ENCODE measurements at regions not wholly inside any gene's neighbourhood (a gene's known extent, or its start where the extent isn't known, plus 50 kb on each side); places are given as distances from the start of the nearest gene placed in this dataset.
"Not testable (repeated sequence)": the region's sequence is repeated elsewhere in the genome, so short reads cannot be mapped to it uniquely, and the experiment has no call there.

DNA sequence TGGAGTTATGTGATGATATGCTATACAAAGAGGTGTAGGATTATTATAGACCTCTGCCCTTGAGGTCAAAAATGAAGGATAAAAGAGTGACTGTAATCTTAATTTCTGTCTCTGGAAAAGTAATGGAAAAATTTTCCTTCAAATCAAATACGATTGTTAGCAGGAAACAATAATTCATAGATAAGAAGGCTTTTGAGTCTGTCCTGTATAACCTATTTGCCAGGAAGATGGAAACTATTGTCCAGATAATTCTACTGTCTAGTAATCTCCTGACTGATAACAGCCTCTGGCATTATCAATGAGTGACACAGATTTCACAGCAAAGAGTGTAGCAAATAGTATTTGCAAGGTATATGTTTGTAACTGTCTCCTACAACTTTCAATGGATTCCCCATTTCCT, 307.8 kb downstream of the MTX2 start:
- DNase-seq (ENCODE audit: low spot score): no peak
- no peak for ATAC-seq (ENCODE audit: low read depth)
- H3K36me3 ChIP-seq (ENCODE audit: low read depth): no peaks in the 10 kb centered on the region
- H3K9me3 ChIP-seq (ENCODE audit: severe bottlenecking): no peaks in the 10 kb centered on the region
- H3K27me3 ChIP-seq (ENCODE audit: insufficient read depth, poor library complexity, severe bottlenecking): no peaks in the 10 kb centered on the region
- no peak overlapping the region for H3K4me3 ChIP-seq (ENCODE audit: severe bottlenecking)
- H3K27ac ChIP-seq (ENCODE audit: poor library complexity, severe bottlenecking): no peak overlapping the region
- TF ChIP-seq, protein P1, sequence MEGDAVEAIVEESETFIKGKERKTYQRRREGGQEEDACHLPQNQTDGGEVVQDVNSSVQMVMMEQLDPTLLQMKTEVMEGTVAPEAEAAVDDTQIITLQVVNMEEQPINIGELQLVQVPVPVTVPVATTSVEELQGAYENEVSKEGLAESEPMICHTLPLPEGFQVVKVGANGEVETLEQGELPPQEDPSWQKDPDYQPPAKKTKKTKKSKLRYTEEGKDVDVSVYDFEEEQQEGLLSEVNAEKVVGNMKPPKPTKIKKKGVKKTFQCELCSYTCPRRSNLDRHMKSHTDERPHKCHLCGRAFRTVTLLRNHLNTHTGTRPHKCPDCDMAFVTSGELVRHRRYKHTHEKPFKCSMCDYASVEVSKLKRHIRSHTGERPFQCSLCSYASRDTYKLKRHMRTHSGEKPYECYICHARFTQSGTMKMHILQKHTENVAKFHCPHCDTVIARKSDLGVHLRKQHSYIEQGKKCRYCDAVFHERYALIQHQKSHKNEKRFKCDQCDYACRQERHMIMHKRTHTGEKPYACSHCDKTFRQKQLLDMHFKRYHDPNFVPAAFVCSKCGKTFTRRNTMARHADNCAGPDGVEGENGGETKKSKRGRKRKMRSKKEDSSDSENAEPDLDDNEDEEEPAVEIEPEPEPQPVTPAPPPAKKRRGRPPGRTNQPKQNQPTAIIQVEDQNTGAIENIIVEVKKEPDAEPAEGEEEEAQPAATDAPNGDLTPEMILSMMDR (IDR thresholded peaks at IDR 0.05; ENCODE audit: poor library complexity, severe bottlenecking): no peak
- no peaks in the 10 kb centered on the region for H3K4me1 ChIP-seq (ENCODE audit: insufficient read depth, poor library complexity, severe bottlenecking)

DNA sequence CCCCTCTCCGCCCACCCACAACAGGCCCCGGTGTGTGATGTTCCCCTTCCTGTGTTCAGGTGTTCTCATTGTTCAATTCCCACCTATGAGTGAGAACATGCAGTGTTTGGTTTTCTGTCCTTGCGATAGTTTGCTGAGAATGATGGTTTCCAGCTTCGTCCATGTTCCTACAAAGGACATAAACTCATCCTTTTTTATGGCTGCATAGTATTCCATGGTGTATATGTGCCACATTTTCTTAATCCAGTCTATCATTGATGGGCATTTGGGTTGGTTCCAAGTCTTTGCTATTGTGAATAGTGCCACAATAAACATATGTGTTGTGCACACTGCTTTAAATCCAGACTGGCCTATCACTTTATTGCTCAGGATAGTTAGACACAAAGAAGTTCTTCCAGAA, 309.1 kb downstream of the MTX2 start:
- not testable (repeated sequence) for H3K27ac ChIP-seq (ENCODE audit: poor library complexity, severe bottlenecking); H3K36me3 ChIP-seq (ENCODE audit: low read depth); H3K4me1 ChIP-seq (ENCODE audit: insufficient read depth, poor library complexity, severe bottlenecking); H3K4me3 ChIP-seq (ENCODE audit: severe bottlenecking); H3K27me3 ChIP-seq (ENCODE audit: insufficient read depth, poor library complexity, severe bottlenecking); ATAC-seq (ENCODE audit: low read depth); H3K9me3 ChIP-seq (ENCODE audit: severe bottlenecking); DNase-seq (ENCODE audit: low spot score)

DNA sequence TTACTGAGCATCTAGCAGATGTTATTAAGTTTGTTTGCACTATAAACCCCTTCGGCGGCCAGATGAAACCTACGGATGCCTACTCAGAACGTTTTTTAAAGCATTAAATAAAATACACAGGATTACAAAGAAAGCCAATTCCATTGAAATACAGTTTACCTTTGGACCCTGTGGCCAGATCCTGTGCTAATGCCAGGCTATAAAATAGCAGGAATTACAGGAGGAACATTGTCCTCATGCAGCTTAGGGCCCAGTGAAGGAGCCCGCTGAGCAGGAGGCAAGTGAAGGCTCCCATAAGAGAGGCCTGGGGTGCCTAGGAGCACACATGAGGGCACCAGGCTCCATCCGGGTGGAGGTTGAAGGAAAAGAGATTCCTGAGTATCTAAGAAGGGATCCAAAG, 310.4 kb downstream of the MTX2 start:
- DNase-seq (ENCODE audit: low spot score) (no peak), ATAC-seq (ENCODE audit: low read depth) (no peak)
- H3K4me1 ChIP-seq (ENCODE audit: insufficient read depth, poor library complexity, severe bottlenecking): peaks cover 23% of the 10 kb centered on the region
- no peaks in the 10 kb centered on the region for H3K9me3 ChIP-seq (ENCODE audit: severe bottlenecking)
- TF ChIP-seq, protein P1 (IDR thresholded peaks at IDR 0.05; ENCODE audit: poor library complexity, severe bottlenecking): no peak
- no peaks in the 10 kb centered on the region for H3K27me3 ChIP-seq (ENCODE audit: insufficient read depth, poor library complexity, severe bottlenecking)
- no peak overlapping the region for H3K4me3 ChIP-seq (ENCODE audit: severe bottlenecking)
- no peak overlapping the region for H3K27ac ChIP-seq (ENCODE audit: poor library complexity, severe bottlenecking)
- H3K36me3 ChIP-seq (ENCODE audit: low read depth): no peaks in the 10 kb centered on the region

DNA sequence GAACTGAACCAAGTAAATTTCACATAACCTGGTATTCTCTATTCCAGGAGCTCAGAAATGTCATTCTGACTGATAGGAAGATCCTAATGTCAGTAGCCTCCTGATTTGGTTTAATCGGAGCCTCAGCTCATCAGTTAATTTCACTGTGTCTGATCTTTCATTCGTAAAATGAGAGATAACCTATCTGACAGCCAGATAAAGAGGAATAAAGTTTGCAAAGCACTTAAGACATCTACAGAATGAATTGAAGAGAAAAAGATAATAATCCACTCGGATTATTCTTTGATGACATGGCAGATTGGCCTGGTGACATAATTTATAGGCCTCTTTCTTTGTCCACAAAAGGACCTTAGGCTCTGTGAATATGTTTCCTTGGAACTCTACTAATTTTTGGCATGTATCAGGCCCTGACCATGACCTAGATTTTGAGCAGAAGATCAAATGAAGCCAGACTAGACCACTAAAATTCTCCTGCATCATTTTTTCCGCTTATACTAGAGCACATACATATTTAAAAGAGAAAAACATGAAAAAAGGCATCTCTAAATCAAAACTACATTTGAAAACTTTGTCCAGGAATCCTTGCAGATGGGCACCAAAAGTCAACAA, 312.4 kb downstream of the MTX2 start:
- no peaks in the 10 kb centered on the region for H3K36me3 ChIP-seq (ENCODE audit: low read depth)
- TF ChIP-seq, protein P1 (IDR thresholded peaks at IDR 0.05; ENCODE audit: poor library complexity, severe bottlenecking): no peak
- H3K4me3 ChIP-seq (ENCODE audit: severe bottlenecking): no peak overlapping the region
- no peak for DNase-seq (ENCODE audit: low spot score)
- no peak for ATAC-seq (ENCODE audit: low read depth)
- no peak overlapping the region for H3K27ac ChIP-seq (ENCODE audit: poor library complexity, severe bottlenecking)
- H3K4me1 ChIP-seq (ENCODE audit: insufficient read depth, poor library complexity, severe bottlenecking): peaks cover 26% of the 10 kb centered on the region
- H3K9me3 ChIP-seq (ENCODE audit: severe bottlenecking): no peaks in the 10 kb centered on the region
- H3K27me3 ChIP-seq (ENCODE audit: insufficient read depth, poor library complexity, severe bottlenecking): no peaks in the 10 kb centered on the region

DNA sequence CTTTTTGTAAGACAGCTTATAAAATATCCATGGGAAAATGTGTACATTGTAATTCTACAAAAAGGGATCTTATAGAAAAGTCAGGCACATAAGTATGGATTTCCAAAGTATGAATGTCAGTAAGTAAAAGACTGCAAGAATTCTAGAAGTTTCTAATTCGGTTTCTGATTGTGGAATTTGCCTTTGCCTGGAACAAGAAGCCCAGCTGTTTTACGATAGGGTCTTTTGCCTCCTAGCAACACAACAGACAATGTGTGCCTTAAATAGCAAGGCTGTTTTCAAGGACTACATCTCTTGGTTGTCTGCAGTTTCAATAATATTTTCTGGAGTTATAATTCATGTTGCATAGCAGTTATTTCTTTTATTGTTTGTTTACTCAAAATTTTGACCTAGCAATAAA, 312.9 kb downstream of the MTX2 start:
- Histone ChIP-seq H3K27me3 (ENCODE audit: insufficient read depth, poor library complexity, severe bottlenecking) (no peaks in the 10 kb centered on the region), H3K4me3 (ENCODE audit: severe bottlenecking) (no peak overlapping the region), H3K27ac (ENCODE audit: poor library complexity, severe bottlenecking) (peak overlapping the region; percentile 83), H3K4me1 (ENCODE audit: insufficient read depth, poor library complexity, severe bottlenecking) (peaks cover 26% of the 10 kb centered on the region), H3K9me3 (ENCODE audit: severe bottlenecking) (no peaks in the 10 kb centered on the region), H3K36me3 (ENCODE audit: low read depth) (no peaks in the 10 kb centered on the region)
- no peak for DNase-seq (ENCODE audit: low spot score)
- TF ChIP-seq, protein P1 (IDR thresholded peaks at IDR 0.05; ENCODE audit: poor library complexity, severe bottlenecking): no peak
- ATAC-seq (ENCODE audit: low read depth): no peak

All from RWPE2 (cell line).